ENCODE measurements at regions not wholly inside any gene's neighbourhood (a gene's known extent, or its start where the extent isn't known, plus 50 kb on each side); places are given as distances from the start of the nearest gene placed in this dataset.

GRCh38 chr3:182118066-182118465 lies 406.3 kb downstream of the SOX2 start:
- H3K9me3 ChIP-seq (ENCODE audit: low read length), result no peaks in the 10 kb centered on the region
- no peak overlapping the region for H3K4me3 ChIP-seq (ENCODE audit: low read depth, low read length, poor library complexity, severe bottlenecking)
- H3K4me1 ChIP-seq (ENCODE audit: insufficient read depth, low read length, poor library complexity, severe bottlenecking), result no peaks in the 10 kb centered on the region
- H3K4me2 ChIP-seq (ENCODE audit: low read length), result no peak overlapping the region
- H3K27ac ChIP-seq (ENCODE audit: low read depth, low read length, poor library complexity, severe bottlenecking), result no peak overlapping the region
- no peak overlapping the region for H2AFZ ChIP-seq (ENCODE audit: low read length)
- H3K36me3 ChIP-seq (ENCODE audit: insufficient read depth, low read length), result no peaks in the 10 kb centered on the region
- ChIA-PET POLR2A (no interaction called here), CTCF (ENCODE audit: unreplicated experiment) (no interaction called here)
- intact Hi-C loops (cut with micrococcal nuclease; ENCODE audit: unreplicated experiment), result no loop called here
- TF ChIP-seq EZH2phosphoT487 (IDR thresholded peaks at IDR 0.05; ENCODE audit: borderline replicate concordance, low read depth, low read length) (no peak), CTCF (conservative IDR thresholded peaks at IDR 0.05; ENCODE audit: low read length) (no peak)
- no peaks in the 10 kb centered on the region for H4K20me1 ChIP-seq (ENCODE audit: insufficient read depth, low read length)
- BruUV-seq (replicated peaks), result no TSS peak
- H3K9me2 ChIP-seq (ENCODE audit: insufficient read depth, low read length), result no peaks in the 10 kb centered on the region
- H3K79me2 ChIP-seq (ENCODE audit: insufficient read depth, low read depth, low read length), result no peaks in the 10 kb centered on the region
- DNase-seq (ENCODE audit: low spot score), result no peak

- Histone ChIP-seq H3K9me2 (ENCODE audit: insufficient read depth, low read length) (no peaks in the 10 kb centered on the region), H3K36me3 (ENCODE audit: insufficient read depth, low read length) (no peaks in the 10 kb centered on the region), H3K4me1 (ENCODE audit: insufficient read depth, low read length, poor library complexity, severe bottlenecking) (no peaks in the 10 kb centered on the region), H2AFZ (ENCODE audit: low read length) (no peak overlapping the region), H3K79me2 (ENCODE audit: insufficient read depth, low read depth, low read length) (no peaks in the 10 kb centered on the region), H4K20me1 (ENCODE audit: insufficient read depth, low read length) (no peaks in the 10 kb centered on the region), H3K27ac (ENCODE audit: low read depth, low read length, poor library complexity, severe bottlenecking) (no peak overlapping the region), H3K4me3 (ENCODE audit: low read depth, low read length, poor library complexity, severe bottlenecking) (no peak overlapping the region), H3K4me2 (ENCODE audit: low read length) (no peak overlapping the region), H3K9me3 (ENCODE audit: low read length) (no peaks in the 10 kb centered on the region)
- ChIA-PET CTCF (ENCODE audit: unreplicated experiment) (no interaction called here), POLR2A (interaction anchor here (1.0 kb wide), 1 partner anchor 19 kb away, joined by 3 read pairs; no protein-coding TSS in a partner anchor)
- BruUV-seq (replicated peaks), result no TSS peak
- no peak for DNase-seq (ENCODE audit: low spot score)
- intact Hi-C loops (cut with micrococcal nuclease; ENCODE audit: unreplicated experiment), result no loop called here
- no peak for TF ChIP-seq EZH2phosphoT487 (IDR thresholded peaks at IDR 0.05; ENCODE audit: borderline replicate concordance, low read depth, low read length)
- TF ChIP-seq CTCF (conservative IDR thresholded peaks at IDR 0.05; ENCODE audit: low read length), result no peak
Observed at GRCh38 chr3:182121401-182121800, 409.7 kb downstream of the SOX2 start.

GRCh38 chr3:182122779-182123178 lies 411.1 kb downstream of the SOX2 start:
- Histone ChIP-seq H2AFZ (ENCODE audit: low read length) (no peak overlapping the region), H3K4me2 (ENCODE audit: low read length) (no peak overlapping the region), H4K20me1 (ENCODE audit: insufficient read depth, low read length) (no peaks in the 10 kb centered on the region), H3K4me3 (ENCODE audit: low read depth, low read length, poor library complexity, severe bottlenecking) (no peak overlapping the region), H3K27ac (ENCODE audit: low read depth, low read length, poor library complexity, severe bottlenecking) (no peak overlapping the region), H3K9me2 (ENCODE audit: insufficient read depth, low read length) (no peaks in the 10 kb centered on the region), H3K79me2 (ENCODE audit: insufficient read depth, low read depth, low read length) (no peaks in the 10 kb centered on the region), H3K4me1 (ENCODE audit: insufficient read depth, low read length, poor library complexity, severe bottlenecking) (no peaks in the 10 kb centered on the region), H3K9me3 (ENCODE audit: low read length) (no peaks in the 10 kb centered on the region), H3K36me3 (ENCODE audit: insufficient read depth, low read length) (no peaks in the 10 kb centered on the region)
- BruUV-seq (replicated peaks), result no TSS peak
- TF ChIP-seq EZH2phosphoT487 (IDR thresholded peaks at IDR 0.05; ENCODE audit: borderline replicate concordance, low read depth, low read length), result no peak
- TF ChIP-seq CTCF (conservative IDR thresholded peaks at IDR 0.05; ENCODE audit: low read length), result no peak
- intact Hi-C loops (cut with micrococcal nuclease; ENCODE audit: unreplicated experiment), result no loop called here
- no peak for DNase-seq (ENCODE audit: low spot score)
- ChIA-PET CTCF (ENCODE audit: unreplicated experiment) (no interaction called here), POLR2A (interaction anchor here (1.1 to 1.5 kb wide), 2 partner anchors 9 to 23 kb away, joined by 4 to 5 read pairs; no protein-coding TSS in a partner anchor)
